K562 (cell line): ENCODE measurements at regions not wholly inside any gene's neighbourhood (a gene's known extent, or its start where the extent isn't known, plus 50 kb on each side); places are given as distances from the start of the nearest gene placed in this dataset.

Experiments
- ATAC-seq: fragments of 200-7000 bp; cut with Tn5 transposase; 3 replicates; pipeline ENCODE4 v1.9.1; 2020; ENCODE audit warnings: moderate library complexity
- BruUV-seq: library from RNA; stranded (reverse); fragments of 400-500 nt; replicated peaks from 2 replicates; lab custom pipeline; 2021; lab: Mats Ljungman, UMichigan
- CTCF ChIA-PET: fragments of 300-600 bp; formaldehyde crosslinking; extraction: SDS; loops from one replicate; lab custom pipeline; 2021; ENCODE audit warnings: low intra/inter-chr PET ratio; lab: Yijun Ruan, JAX
- POLR2A ChIA-PET: fragments of 300-600, 350-650 bp; sonication (Branson Sonifier 250); formaldehyde crosslinking; extraction: SDS; loops from one replicate; lab custom pipeline; 2021; ENCODE audit warnings: antibody characterized with exemption, inconsistent platforms; lab: Yijun Ruan, JAX
- DNase-seq, 4 experiments: peaks; one replicate each; pipeline versions ENCODE4 v3.0.0 to v3.0.0-alpha.2; 2011 to 2018; ENCODE audit warnings: low spot score in 3 of 4, mixed read lengths in 3 of 4; ENCODE audit errors: extremely low read depth in 1 of 4
- FAIRE-seq: peaks from 2 replicates; lab custom pipeline; 2011; peaks lifted over from hg19 to GRCh38; lab: Jason Lieb, UNC
- H2AFZ ChIP-seq: 2 replicates; pipeline ENCODE4 v1.6.0; 2011; ENCODE audit warnings: low read depth, low read length, control low read depth, inconsistent platforms
- H3K27ac ChIP-seq: fragments of 200-600 bp; 3 replicates; pipeline ENCODE4 v1.8.0; 2011; ENCODE audit warnings: low read depth, mild to moderate bottlenecking, control low read depth, inconsistent platforms, low read length, moderate library complexity, mixed read lengths; ENCODE audit errors: extremely low read depth
- H3K27me3 ChIP-seq, 2 experiments: fragments of 300-600 bp in 1 of 2; 2 replicates in 1 of 2; 3 replicates in 1 of 2; pipeline versions ENCODE4 v1.6.0 to v1.8.0; 2011; ENCODE audit warnings: inconsistent platforms in 2 of 2, low read length in 2 of 2, mild to moderate bottlenecking in 1 of 2, mixed read lengths in 1 of 2, moderate library complexity in 1 of 2; ENCODE audit not compliant: control insufficient read depth in 2 of 2, insufficient read depth in 2 of 2
- H3K36me3 ChIP-seq: fragments of 300-600 bp; 3 replicates; pipeline ENCODE4 v1.8.0; 2011; ENCODE audit warnings: mild to moderate bottlenecking, low read length, inconsistent platforms; ENCODE audit not compliant: control insufficient read depth, insufficient read depth
- H3K4me1 ChIP-seq, 2 experiments: fragments of 200-600 bp in 1 of 2; replicated peaks in 1 of 2; 2 replicates in 1 of 2; 3 replicates in 1 of 2; pipeline versions ENCODE4 v1.5.1 to v1.8.0; 2011; ENCODE audit warnings: inconsistent platforms in 2 of 2, low read length in 2 of 2, mild to moderate bottlenecking in 1 of 2, mixed read lengths in 1 of 2, moderate library complexity in 1 of 2; ENCODE audit not compliant: control insufficient read depth in 2 of 2, insufficient read depth in 2 of 2
- H3K4me2 ChIP-seq: 2 replicates; pipeline ENCODE4 v1.6.1; 2011; ENCODE audit warnings: low read length, control low read depth, inconsistent platforms, mixed read lengths; ENCODE audit not compliant: insufficient read depth
- H3K4me3 ChIP-seq: fragments of 200-600 bp; sonication (generic), shearing (Covaris generic); 2 replicates; pipeline ENCODE4 v1.5.1; 2016; ENCODE audit warnings: control low read depth, inconsistent platforms
- H3K79me2 ChIP-seq: fragments of 200-600 bp; 3 replicates; pipeline ENCODE4 v1.8.0; 2011; ENCODE audit warnings: low read length, inconsistent platforms; ENCODE audit not compliant: control insufficient read depth, insufficient read depth
- H3K9ac ChIP-seq, 2 experiments: 2 replicates each; pipeline versions ENCODE4 v1.6.0 to v1.6.1; 2011; ENCODE audit warnings: low read depth in 2 of 2, low read length in 2 of 2, control low read depth in 1 of 2, inconsistent platforms in 1 of 2, mild to moderate bottlenecking in 1 of 2, mixed read lengths in 1 of 2; ENCODE audit not compliant: insufficient read depth in 1 of 2
- H3K9me1 ChIP-seq: one replicate; pipeline ENCODE4 v1.6.0; 2011; ENCODE audit warnings: inconsistent platforms, mild to moderate bottlenecking, low read length, moderate library complexity; ENCODE audit not compliant: control insufficient read depth, insufficient read depth
- H3K9me3 ChIP-seq: replicated peaks from 2 replicates; pipeline ENCODE4 v1.5.1; 2011; ENCODE audit warnings: low read depth, low read length, inconsistent platforms; ENCODE audit not compliant: control insufficient read depth, insufficient read depth
- H4K20me1 ChIP-seq: replicated peaks from 2 replicates; pipeline ENCODE4 v1.6.1; 2011; ENCODE audit warnings: low read length, inconsistent platforms, mixed read lengths; ENCODE audit not compliant: control insufficient read depth, insufficient read depth
- CUX1 ChIP-seq: fragments of 200-800 bp; sonication (Bioruptor generic); IDR thresholded peaks from 2 replicates; pipeline ENCODE4 v1.6.1; 2016; ENCODE audit warnings: missing genetic modification characterization, missing compliant biosample characterization
- DDX20 ChIP-seq: fragments of 450-650 bp; IDR thresholded peaks from 2 replicates; pipeline ENCODE4 v1.6.1; 2016; ENCODE audit warnings: missing genetic modification characterization, low read depth, mild to moderate bottlenecking, missing compliant biosample characterization, moderate library complexity
- HINFP ChIP-seq: fragments of 450-650 bp; conservative IDR thresholded peaks from 2 replicates; pipeline ENCODE4 v1.6.1; 2016; ENCODE audit warnings: missing genetic modification characterization, low read depth, mild to moderate bottlenecking, control low read depth, missing compliant biosample characterization
- ZBTB2 ChIP-seq: fragments of 450-650 bp; IDR thresholded peaks from 2 replicates; pipeline ENCODE4 v1.6.1; 2016; ENCODE audit warnings: antibody characterized with exemption
- ZNF140 ChIP-seq: fragments of 250-450 bp; sonication (Bioruptor Pico); IDR thresholded peaks from 2 replicates; pipeline ENCODE4 v1.8.0; 2021; ENCODE audit warnings: moderate library complexity, mild to moderate bottlenecking, inconsistent platforms
- WGBS: fragments of 100-300 bp; shearing (Covaris generic); methylation state at CpG from one replicate; pipeline ENCODE4 v1.1.6; 2016; ENCODE audit warnings: low coverage, mixed read lengths; ENCODE audit not compliant: insufficient coverage; ENCODE audit errors: missing lambda C conversion rate; 5-methylcytosine and 5-hydroxymethylcytosine counted together
- in situ Hi-C: fragments of 300-500 bp; cut with MboI; formaldehyde crosslinking; loops from 4 replicates; pipeline ENCODE4 v1.15.0; 2018; ENCODE audit warnings: inconsistent platforms, mixed read lengths
- intact Hi-C: fragments of 100-400 bp; cut with micrococcal nuclease; formaldehyde crosslinking; loops from 2 replicates; pipeline ENCODE4 v1.14.2; 2022

GRCh38 chr3:102933377-102933776 lies 498.6 kb downstream of the ZPLD1 start:
- intact Hi-C loops (no loop called here), in situ Hi-C loops (no loop called here)
- no peak for DNase-seq
- 0% methylated on average over 2 of the region's 2 CpGs for WGBS
- Histone ChIP-seq H3K9me1 (no peaks in the 10 kb centered on the region), H3K36me3 (no peaks in the 10 kb centered on the region), H3K4me2 (no peak overlapping the region), H4K20me1 (no peaks in the 10 kb centered on the region), H3K9me3 (no peaks in the 10 kb centered on the region), H2AFZ (no peak overlapping the region), H3K27ac (no peak overlapping the region), H3K4me3 (no peak overlapping the region), H3K9ac (no peak overlapping the region), H3K4me1 (no peaks in the 10 kb centered on the region), H3K27me3 (no peaks in the 10 kb centered on the region), H3K79me2 (no peaks in the 10 kb centered on the region)
- POLR2A ChIA-PET, result no interaction called here
- BruUV-seq, result no TSS peak
- no peak for ATAC-seq
- FAIRE-seq, result no peak
- TF ChIP-seq HINFP (tag), result no peak
- no peak for TF ChIP-seq ZNF140 (CRISPR knock-in tag)
- no peak for TF ChIP-seq ZBTB2
- TF ChIP-seq CUX1, result no peak
- no peak for TF ChIP-seq DDX20 (tag)
- CTCF ChIA-PET, result no interaction called here
